GM18519 (cell line): ENCODE measurements at regions not wholly inside any gene's neighbourhood (a gene's known extent, or its start where the extent isn't known, plus 50 kb on each side); places are given as distances from the start of the nearest gene placed in this dataset.
"Not testable (repeated sequence)": the region's sequence is repeated elsewhere in the genome, so short reads cannot be mapped to it uniquely, and the experiment has no call there.

Experiments
- ATAC-seq: cut with Tn5 transposase; IDR thresholded peaks from one replicate; pipeline ENCODE4 v1.9.1; 2021; ENCODE audit warnings: mild to moderate bottlenecking, moderate library complexity; ENCODE audit not compliant: unreplicated experiment, low FRiP score

DNA sequence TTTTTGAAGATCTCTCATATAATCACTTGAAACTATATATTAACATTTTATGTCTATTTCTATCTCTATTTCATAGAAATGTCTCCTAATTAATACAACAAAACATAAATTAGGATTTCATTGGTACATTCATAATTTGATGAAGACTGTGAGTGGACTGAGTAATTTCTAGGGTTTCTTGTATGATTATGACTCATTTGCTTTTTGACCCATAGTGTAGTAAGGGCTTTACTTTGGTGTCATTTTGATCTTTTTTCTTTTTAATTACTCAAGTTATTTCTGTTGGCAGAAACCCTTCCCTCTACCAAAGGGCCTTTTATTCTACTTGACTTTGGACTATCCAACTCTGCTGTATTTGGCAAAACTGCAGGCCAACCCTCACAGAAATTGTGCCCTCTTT lies 207.9 kb upstream of the MAGEB16 start:
- no peak for ATAC-seq

DNA sequence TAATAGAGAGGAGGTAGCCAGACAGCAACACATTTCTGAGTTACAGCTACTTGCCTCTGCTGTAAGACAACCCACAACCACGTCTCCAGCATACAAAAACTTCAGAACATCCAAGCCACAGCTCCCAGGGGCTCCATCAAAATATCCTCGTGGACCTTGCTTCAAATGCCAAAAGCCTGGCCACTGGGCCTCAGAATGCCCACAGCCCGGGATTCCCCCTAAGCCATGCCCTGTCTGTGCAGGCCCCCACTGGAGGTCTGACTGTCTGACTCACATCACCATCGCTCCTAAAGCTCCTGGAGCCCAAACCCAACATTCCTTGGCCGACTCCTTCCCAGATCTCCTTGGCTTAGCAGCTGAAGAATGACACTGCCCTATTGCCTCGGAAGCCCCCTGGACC lies 186.6 kb upstream of the MAGEB16 start:
- not testable (repeated sequence) for ATAC-seq

DNA sequence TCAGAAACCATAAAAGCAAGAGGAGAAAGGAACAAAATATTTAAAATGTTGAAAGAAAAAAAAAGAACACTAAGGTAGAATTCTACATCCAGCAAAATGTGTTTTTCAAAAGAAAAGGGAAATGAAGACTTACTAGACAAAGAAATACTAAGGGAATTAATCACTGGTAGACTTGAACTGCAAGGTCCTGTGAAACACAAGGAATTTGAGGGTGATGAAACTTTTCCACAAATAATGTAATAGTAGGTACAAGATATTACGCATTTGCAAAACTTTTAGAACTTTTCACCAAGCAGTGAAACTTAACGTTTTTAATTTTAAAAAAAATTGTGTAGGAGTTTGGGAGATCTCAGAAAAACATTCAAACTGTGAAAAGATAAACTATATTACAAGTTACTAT lies 180.3 kb upstream of the MAGEB16 start:
- no peak for ATAC-seq

DNA sequence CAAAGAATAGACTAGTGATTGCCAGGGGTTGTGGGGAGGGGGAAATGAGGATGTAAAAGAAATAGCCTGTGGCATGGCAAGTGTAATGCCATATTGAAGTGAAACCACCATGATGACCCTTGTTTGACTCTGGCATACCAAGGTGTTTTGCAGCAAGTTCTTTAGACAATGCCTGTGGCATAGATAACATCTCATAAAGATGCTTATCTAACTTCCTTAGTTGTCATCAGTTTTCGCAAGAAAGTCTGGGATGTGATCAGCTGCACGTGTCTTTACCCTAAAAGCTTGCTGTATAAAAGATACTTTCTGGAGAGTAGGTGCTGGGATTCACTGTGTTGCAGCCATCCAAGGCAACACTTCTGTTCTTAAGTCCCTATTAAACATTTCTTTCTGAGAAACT lies 176.1 kb upstream of the MAGEB16 start:
- no peak for ATAC-seq

DNA sequence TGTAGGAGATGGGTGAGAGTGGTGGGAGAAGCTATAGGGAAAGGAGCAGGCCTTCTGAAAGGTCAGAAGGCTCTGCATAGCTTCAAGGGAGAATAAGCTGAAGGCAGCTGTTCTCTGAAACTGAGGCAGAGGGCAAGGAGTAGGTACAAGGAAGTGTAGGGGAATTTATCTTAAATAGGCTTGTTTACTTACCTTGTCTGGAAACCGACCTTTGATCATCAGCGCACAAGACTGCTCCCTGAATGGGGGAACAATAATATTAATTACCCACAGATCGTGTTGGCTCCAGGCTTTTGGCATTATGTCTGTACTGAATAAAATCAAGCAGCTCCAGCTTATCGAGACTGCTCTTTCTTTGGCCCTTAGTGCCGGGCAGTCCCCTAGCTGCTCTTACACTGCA lies 175.5 kb upstream of the MAGEB16 start:
- ATAC-seq, result no peak

DNA sequence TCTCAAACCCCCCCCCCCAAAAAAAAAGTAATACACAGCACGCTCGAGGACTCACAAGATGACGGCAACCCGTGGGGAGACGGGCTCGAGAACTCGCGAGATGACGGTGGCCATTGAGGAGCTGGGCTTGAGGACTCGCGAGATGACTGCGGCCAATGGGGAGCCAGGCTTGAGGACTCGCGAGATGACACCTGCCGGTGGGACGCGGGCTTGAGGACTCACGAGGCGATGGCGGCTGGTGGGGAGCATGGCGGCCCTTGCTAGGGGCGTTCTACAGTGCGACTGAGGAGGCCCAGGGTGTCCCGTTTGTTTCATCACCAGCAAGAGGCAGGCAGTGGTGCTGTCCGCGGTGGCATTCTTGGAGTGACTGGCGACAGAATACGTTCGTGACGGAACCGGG lies 172.4 kb upstream of the MAGEB16 start:
- ATAC-seq, result no peak

DNA sequence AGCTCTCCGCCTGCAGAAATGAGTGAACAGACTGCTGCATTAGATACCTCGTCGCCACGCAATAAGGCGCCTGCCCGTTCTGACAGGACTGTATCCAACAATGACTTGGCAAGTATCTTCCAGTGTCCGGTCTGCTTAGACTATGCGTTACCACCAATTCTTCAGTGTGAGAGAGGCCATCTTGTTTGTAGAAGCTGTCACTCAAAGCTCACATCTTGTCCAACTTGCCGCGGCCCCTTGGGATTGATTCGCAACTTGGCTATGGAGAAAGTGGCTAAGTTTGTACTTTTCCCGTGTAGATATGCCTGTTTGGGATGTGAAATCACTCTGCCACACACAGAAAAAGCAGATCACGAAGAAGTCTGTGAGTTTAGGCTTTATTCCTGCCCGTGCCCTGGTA lies 172.0 kb upstream of the MAGEB16 start:
- ATAC-seq, result no peak

DNA sequence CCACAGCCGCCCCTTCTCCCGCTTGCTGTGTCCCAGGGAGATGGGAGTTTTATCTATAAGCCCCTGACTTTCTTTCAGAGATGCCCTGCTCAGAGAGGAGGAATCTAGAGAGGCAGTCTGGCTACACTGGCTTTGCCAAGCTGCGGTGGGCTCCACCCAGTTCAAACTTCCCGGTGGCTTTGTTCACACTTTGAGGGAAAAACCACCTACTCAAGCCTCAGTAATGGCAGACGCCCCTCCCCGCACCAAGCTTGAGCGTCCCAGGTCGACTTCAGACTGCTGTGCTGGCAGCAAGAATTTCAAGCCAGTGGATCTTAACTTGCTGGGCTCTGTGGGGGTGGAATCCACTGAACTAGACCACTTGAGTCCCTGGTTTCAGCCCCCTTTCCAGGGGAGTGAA lies 162.2 kb upstream of the MAGEB16 start:
- not testable (repeated sequence) for ATAC-seq

DNA sequence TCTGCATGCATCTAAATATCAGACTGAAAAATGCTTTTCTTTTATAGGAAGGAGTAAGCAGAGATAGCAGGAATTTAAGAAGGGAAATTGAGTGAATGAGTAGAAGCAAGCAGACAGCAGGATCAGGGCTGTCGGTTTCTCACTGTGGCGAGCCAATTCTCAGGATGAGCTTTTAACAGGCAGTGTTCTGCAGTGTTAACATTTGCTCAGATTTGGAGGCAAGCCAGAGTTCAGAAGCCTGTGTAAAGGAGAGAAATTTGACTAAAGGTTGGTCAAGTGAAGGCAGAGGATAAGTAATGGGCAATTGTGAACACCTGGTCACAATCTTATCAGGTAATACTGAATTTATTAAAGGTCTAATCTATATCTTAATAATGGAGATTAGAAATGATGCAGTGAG lies 133.3 kb upstream of the MAGEB16 start:
- no peak for ATAC-seq

DNA sequence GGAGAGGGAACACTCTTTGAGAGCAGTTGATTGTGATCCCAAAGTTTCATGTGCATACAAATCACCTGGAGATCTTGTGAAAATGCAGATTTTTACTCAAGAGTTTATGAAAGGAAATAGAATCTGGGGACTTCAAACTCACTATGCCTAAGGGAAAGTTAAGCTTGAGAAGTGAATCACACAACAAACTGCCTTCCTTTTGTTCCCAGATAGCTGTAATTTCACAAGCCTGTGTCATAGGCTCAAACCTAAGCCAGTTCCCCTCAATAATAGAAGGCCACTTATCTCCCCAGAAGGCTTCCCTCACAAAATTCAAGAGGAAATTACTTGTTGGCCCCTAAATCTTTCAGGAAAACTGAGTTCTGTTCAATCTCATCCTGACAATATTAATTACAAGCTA lies 132.8 kb upstream of the MAGEB16 start:
- ATAC-seq, result no peak

DNA sequence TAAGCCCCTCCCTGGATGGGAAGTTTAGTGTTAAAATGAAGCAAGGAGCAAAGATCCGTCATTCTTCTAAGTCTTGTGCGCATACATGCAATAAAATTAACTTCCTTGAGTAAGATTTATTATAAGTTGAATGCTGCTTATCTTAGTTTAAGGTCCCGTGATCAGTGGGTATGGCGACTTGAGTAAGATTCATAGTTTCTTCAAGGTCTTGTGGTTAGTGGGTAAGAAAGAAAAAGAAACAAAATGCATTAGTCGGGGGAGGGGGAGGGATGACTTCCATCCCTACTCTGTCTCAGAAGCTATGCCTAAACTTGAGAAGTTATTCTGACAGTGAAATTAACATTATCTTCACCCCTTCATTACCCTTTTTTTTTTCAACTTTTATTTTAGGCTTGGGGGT lies 127.3 kb upstream of the MAGEB16 start:
- ATAC-seq, result no peak

DNA sequence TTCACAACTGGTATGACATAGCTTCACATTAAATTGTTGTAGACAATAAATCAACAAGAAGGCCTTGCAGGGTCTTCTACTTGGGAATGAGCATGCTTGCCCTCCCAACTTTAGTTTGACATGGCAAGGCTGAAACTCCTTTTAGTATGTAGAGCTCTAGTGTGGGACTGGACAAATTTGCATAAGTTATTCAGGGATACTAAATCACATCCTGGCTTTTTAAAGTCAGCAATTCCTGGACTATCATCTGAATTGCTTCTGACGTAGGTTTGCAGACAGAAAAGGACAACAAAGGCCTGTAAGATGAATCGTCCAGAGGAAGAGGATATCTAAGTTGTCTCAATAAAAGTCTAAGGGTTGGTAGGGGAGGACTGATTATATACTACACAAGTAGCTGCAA lies 123.0 kb upstream of the MAGEB16 start:
- no peak for ATAC-seq

DNA sequence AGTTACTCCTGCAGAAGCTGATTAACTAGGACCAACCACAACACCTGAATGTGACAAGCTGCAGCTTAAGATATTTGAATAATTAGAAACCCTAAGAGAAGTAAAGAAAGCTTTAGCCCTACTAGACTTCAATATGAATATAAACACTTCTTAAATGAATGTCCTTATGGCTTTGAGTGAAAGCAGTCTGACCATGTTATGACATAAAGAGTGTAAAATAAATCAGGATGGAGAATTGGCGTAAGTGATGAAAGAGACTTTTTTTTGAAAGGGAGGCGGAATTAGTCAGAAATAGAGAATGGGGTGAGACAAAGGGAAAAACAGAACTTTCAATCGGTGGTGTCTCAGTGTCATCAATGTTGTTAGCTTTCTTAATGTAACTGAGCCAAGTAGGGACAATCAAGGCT lies 117.2 kb upstream of the MAGEB16 start:
- no peak for ATAC-seq

DNA sequence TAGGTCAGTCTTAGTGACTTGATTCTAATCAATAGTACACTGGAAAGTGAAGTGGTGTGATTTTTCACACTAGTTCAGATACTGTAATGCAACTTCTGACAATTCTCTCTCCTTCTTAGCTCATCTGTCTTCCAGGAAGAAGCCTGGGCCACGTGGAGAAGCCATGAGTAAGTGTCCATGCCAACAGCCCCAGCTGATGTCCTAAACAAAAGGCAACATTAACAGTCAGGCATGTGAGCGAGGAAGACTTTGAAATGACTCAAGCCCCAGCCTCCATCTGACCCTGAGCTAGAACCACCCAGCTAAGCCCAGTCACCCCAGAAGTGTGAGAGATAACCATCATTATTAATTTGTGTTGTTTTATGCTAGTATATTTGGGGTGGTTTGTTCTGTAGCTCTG lies 115.7 kb upstream of the MAGEB16 start:
- ATAC-seq, result no peak

DNA sequence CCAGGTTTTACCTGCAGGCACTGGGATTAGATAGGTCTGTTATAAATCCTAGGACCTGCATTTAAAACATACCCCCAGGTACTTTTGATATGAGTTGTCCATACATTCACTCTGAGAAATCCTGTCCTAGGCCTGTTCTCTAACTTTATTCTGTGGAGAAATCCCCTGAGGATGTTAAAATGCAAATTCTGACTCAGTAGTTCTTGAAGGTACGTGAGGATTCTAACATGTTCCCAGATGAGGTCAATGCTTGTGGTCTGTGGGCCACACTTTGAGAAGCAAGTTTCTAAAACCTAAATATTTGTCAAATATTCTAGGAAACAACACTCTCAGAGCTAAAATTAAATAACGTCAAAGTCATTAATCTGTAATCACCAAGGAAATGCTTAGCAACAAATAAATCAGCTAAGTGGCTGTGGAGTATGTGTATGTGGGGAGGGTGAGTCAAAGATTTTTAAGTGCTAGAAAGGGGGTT lies 101.3 kb upstream of the MAGEB16 start:
- ATAC-seq, result no peak

DNA sequence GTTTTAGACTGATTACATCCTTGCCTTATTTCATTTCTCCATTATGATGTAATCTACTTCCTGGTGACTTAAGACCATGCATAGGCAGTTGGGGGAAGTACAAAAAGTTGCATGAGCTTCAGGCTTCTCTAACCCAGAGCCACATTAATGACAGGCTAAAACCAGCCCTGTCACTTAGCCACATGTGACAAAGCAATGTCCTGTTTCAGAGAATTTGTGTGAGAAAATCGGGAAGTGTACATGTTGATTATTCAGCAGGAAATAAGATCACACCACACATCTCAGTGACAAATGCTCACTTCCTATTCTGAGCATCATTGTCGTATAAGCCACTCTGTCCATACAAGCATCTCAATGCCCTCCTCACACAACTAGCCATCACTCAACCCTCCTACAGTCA lies 98.5 kb upstream of the MAGEB16 start:
- ATAC-seq, result no peak

DNA sequence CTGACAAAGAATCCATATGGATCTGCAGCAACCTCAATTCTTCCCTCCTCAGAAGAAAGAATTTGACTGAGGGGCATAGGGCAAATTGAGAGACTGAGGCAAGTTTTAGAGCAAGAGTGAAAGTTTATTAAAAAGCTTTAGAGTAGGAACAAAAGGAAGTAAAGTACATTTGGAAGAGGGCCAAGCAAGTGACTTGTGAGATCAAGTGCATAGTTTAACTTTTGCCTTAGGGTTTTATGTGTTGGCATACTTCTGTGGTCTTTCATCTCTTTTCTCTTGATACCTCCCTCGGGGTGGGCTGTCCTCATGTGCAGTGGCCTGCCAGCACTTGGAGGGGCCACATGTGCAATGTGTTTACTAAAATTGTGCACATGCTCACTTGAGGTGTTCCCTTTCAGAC lies 98.0 kb upstream of the MAGEB16 start:
- no peak for ATAC-seq

DNA sequence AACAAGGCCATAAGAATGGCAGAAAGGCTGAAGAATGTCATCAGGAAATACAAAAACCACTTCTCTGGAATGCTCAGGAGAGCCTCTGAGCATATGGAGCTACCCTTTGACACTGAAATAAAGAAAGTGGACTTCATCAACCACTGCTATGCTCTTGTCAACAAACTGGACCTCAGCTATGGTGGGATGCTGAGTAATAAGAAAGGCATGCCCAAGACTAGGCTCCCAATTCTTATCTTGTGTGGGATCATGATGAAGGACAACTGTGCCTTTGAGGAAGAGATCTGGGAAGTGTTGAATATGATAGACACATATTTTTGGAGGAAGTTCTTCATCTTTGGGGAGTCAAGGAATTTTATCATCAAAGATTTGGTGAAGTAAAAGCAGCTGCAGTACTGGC lies 86.9 kb upstream of the MAGEB16 start:
- ATAC-seq, result no peak

DNA sequence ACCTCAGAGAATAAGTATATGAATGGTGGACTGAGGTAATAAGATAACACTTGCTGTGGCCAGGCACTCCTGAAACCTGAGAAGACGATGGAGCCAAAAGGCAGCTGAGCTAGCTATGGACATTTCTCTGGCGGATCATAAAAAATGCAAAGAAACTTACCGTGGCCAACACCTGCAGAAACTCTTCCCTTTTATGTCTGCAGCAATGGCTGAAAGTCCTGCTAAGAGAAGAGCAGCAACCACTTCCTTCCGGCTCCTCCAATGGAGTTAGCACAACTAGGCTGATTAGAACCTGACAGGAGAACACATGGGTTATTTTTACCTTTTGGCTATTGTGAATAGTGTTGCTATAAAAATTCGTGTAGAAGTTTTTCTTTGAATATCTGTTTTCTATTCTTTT lies 76.0 kb upstream of the MAGEB16 start:
- ATAC-seq, result no peak

DNA sequence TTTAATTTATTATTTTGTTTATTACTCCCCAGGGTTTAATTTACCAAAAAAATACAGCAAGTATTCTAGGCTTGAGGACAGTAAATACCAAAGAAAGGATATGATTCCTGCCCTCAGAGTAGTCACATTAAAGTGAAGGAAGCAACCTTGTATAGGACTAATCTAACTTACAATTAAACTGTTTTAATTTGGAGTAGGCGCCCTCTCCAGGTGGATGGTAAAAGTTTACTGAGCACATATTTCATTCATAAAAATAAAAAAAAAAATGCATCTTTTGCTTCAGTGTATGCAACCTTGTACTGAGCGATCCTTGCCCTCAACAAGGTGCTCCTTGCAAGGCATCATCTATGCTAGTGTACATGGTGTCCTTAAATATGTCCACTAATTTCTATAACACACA lies 72.0 kb upstream of the MAGEB16 start:
- no peak for ATAC-seq

DNA sequence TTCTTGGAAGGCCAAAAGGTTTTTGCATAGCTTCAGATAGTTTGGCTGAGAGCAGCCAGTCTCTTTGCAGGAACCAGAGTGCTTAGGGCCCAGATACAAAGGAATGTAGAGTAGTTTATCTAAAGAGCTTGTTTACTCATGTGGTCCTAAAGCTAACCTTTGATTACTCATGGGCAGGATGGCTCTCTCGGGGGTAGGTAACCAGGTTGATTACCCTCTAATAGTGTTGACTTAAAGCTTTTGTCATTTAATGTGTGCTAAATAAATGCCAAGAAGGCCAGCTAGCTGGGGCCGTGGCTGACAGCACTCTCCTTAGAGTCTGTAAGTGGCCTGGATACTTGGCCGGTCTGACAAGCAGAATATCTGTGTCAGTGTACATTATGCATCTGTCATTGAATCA lies 69.7 kb upstream of the MAGEB16 start:
- ATAC-seq, result no peak

DNA sequence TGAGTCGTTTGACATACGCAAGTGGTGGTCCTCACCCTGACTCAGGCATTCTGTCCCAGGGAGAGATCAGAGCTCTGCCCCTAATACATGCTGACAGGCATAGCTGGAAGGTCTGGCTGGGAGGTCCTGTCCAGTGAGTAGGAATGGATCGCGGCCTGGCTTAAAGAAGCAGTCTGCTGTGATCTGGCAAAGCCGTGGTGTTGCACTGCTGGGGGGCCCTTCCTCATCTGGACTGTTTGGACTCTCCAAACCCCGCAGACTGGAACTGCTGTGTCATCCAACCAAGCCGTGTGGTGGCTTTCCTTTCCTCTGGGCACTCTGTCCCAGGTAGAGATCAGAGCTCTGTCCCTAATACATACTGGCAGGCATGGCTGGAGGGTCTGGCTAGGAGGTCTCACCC lies 64.3 kb upstream of the MAGEB16 start:
- no peak for ATAC-seq

DNA sequence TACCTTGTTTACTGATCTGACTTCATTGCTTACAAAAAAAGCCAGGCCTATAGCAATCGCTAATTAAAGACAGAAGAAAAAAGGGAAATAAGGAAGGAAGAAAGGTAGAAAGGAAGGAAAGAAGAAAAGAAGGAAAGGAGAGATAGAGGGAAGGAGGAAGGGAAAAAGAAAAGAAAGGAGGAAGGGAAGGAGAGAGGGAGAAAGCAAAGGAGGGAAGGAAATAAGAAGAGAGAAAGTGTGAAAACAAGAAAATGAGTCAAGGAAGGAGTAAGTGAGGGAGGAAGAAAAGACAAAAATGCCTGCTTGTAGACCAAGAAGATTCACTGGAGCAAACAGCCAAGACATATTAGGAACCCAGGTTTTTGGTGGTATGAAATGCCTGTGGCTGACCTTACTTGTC lies 57.0 kb upstream of the MAGEB16 start:
- no peak for ATAC-seq

DNA sequence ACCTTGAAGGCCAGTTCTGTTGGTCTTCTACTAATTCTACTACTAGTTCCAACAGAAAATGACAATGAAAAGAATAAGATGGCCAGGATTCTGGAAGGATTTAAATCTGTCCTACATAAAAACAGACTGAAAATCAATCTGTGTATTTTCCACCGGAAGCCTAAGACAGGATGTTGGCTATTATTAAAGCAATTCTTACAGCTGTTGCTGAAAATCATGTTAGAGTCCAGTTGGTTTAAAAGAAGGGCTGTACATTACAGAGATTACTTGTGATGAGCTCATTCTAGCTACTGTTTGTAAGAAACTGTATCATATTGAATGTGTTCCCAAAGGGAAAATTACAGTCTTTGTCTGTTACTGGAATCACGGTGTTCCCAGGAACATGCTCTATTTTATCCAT lies 54.8 kb upstream of the MAGEB16 start:
- no peak for ATAC-seq
